ENCODE measurements at regions not wholly inside any gene's neighbourhood (a gene's known extent, or its start where the extent isn't known, plus 50 kb on each side); places are given as distances from the start of the nearest gene placed in this dataset.

GRCh38 chr16:62760398-62760797, 724.2 kb upstream of the CDH8 start:
- TF ChIP-seq CTCF (IDR thresholded peaks at IDR 0.05) (no peak), POLR2AphosphoS5 (IDR thresholded peaks at IDR 0.05; ENCODE audit: low read depth, low read length) (no peak), TCF7L2 (IDR thresholded peaks at IDR 0.05; ENCODE audit: low read depth, low read length) (no peak), REST (IDR thresholded peaks at IDR 0.05; ENCODE audit: insufficient read depth in 1 of 2, low read depth in 2 of 2, low read length in 1 of 2) (no peak)
